HEK293T (cell line): ENCODE measurements at regions not wholly inside any gene's neighbourhood (a gene's known extent, or its start where the extent isn't known, plus 50 kb on each side); places are given as distances from the start of the nearest gene placed in this dataset.

Experiments
- CTCF ChIA-PET: fragments of 350-600 bp; formaldehyde crosslinking; extraction: SDS; loops from one replicate; lab custom pipeline; 2021; ENCODE audit warnings: antibody characterized with exemption, inconsistent platforms; lab: Yijun Ruan, JAX
- POLR2A ChIA-PET: fragments of 350-600 bp; formaldehyde crosslinking; extraction: SDS; loops from one replicate; lab custom pipeline; 2020; ENCODE audit warnings: antibody characterized with exemption, inconsistent platforms; lab: Yijun Ruan, JAX
- DNase-seq: peaks from one replicate; pipeline ENCODE4 v3.0.0; 2012; ENCODE audit warnings: mixed read lengths; ENCODE audit errors: extremely low spot score
- ARNT ChIP-seq: fragments of 450-650 bp; IDR thresholded peaks from 2 replicates; pipeline ENCODE4 v1.6.1; 2017; ENCODE audit warnings: mild to moderate bottlenecking
- BHLHE40 ChIP-seq: fragments of 450-650 bp; IDR thresholded peaks from 2 replicates; pipeline ENCODE4 v1.6.1; 2016; ENCODE audit warnings: mild to moderate bottlenecking, moderate library complexity, borderline replicate concordance
- CTBP1 ChIP-seq: fragments of 450-650 bp; IDR thresholded peaks from 2 replicates; pipeline ENCODE4 v1.6.1; 2016; ENCODE audit warnings: borderline replicate concordance
- ELF4 ChIP-seq: fragments of 450-650 bp; IDR thresholded peaks from 2 replicates; pipeline ENCODE4 v1.6.1; 2017; ENCODE audit warnings: antibody characterized with exemption
- FOXA1 ChIP-seq: fragments of 450-650 bp; IDR thresholded peaks from 2 replicates; pipeline ENCODE4 v1.6.1; 2016; ENCODE audit warnings: mild to moderate bottlenecking
- FOXK2 ChIP-seq: fragments of 450-650 bp; IDR thresholded peaks from 2 replicates; pipeline ENCODE4 v1.6.1; 2016; ENCODE audit warnings: mild to moderate bottlenecking
- FOXM1 ChIP-seq: fragments of 450-650 bp; IDR thresholded peaks from 2 replicates; pipeline ENCODE4 v1.6.1; 2017; ENCODE audit warnings: mild to moderate bottlenecking, borderline replicate concordance
- HDGF ChIP-seq: fragments of 450-650 bp; IDR thresholded peaks from 2 replicates; pipeline ENCODE4 v1.6.1; 2017; ENCODE audit warnings: antibody characterized with exemption, borderline replicate concordance
- L3MBTL2 ChIP-seq: fragments of 450-650 bp; conservative IDR thresholded peaks from 2 replicates; pipeline ENCODE4 v1.6.1; 2016; ENCODE audit warnings: mild to moderate bottlenecking
- LEF1 ChIP-seq: fragments of 450-650 bp; IDR thresholded peaks from 2 replicates; pipeline ENCODE4 v1.6.1; 2017; ENCODE audit warnings: mild to moderate bottlenecking, borderline replicate concordance
- NFRKB ChIP-seq: fragments of 450-650 bp; IDR thresholded peaks from 2 replicates; pipeline ENCODE4 v1.6.1; 2016; ENCODE audit warnings: mild to moderate bottlenecking, moderate library complexity
- PKNOX1 ChIP-seq: fragments of 450-650 bp; IDR thresholded peaks from 2 replicates; pipeline ENCODE4 v1.6.1; 2016
- SP1 ChIP-seq: fragments of 450-650 bp; IDR thresholded peaks from 2 replicates; pipeline ENCODE4 v1.6.1; 2017
- SUZ12 ChIP-seq: fragments of 450-650 bp; IDR thresholded peaks from 2 replicates; pipeline ENCODE4 v1.6.1; 2016; ENCODE audit warnings: mild to moderate bottlenecking
- TARDBP ChIP-seq: fragments of 450-650 bp; IDR thresholded peaks from 2 replicates; pipeline ENCODE4 v1.6.1; 2016
- ZNF384 ChIP-seq: fragments of 450-650 bp; IDR thresholded peaks from 2 replicates; pipeline ENCODE4 v1.6.1; 2016

GRCh38 chr20:40192529-40192928, 496.5 kb downstream of the MAFB start:
- CTCF ChIA-PET, result no interaction called here
- no peak for TF ChIP-seq FOXA1
- POLR2A ChIA-PET, result no interaction called here
- DNase-seq, result no peak

- POLR2A ChIA-PET, result no interaction called here
- CTCF ChIA-PET, result no interaction called here
- TF ChIP-seq ZNF384, result no peak
- no peak for TF ChIP-seq NFRKB
- no peak for TF ChIP-seq L3MBTL2
- TF ChIP-seq PKNOX1, result no peak
- TF ChIP-seq FOXA1, result no peak
- no peak for TF ChIP-seq FOXM1
- TF ChIP-seq SP1, result no peak
- no peak for TF ChIP-seq FOXK2
- no peak for TF ChIP-seq HDGF
- TF ChIP-seq LEF1, result no peak
- no peak for TF ChIP-seq SUZ12
- TF ChIP-seq ARNT, result no peak
- TF ChIP-seq ELF4, result no peak
- TF ChIP-seq CTBP1, result no peak
- TF ChIP-seq TARDBP, result no peak
- TF ChIP-seq BHLHE40, result no peak
- no peak for DNase-seq
Measured at GRCh38 chr20:40192081-40192480, 497.0 kb downstream of the MAFB start.

GRCh38 chr20:40191573-40191972, 497.5 kb downstream of the MAFB start:
- TF ChIP-seq ARNT, result no peak
- no peak for DNase-seq
- CTCF ChIA-PET, result no interaction called here
- POLR2A ChIA-PET, result no interaction called here

- DNase-seq, result no peak
- POLR2A ChIA-PET, result no interaction called here
- TF ChIP-seq LEF1, result no peak
- no peak for TF ChIP-seq FOXM1
- TF ChIP-seq ELF4, result no peak
- TF ChIP-seq PKNOX1, result no peak
- no peak for TF ChIP-seq SUZ12
- no peak for TF ChIP-seq CTBP1
- no peak for TF ChIP-seq L3MBTL2
- TF ChIP-seq FOXA1, result no peak
- TF ChIP-seq NFRKB, result no peak
- TF ChIP-seq ZNF384, result no peak
- no peak for TF ChIP-seq BHLHE40
- TF ChIP-seq HDGF, result no peak
- no peak for TF ChIP-seq FOXK2
- no peak for TF ChIP-seq TARDBP
- no peak for TF ChIP-seq ARNT
- no peak for TF ChIP-seq SP1
- CTCF ChIA-PET, result no interaction called here
Measured at GRCh38 chr20:40189621-40190020, 499.4 kb downstream of the MAFB start.

- CTCF ChIA-PET, result no interaction called here
- POLR2A ChIA-PET, result no interaction called here
- TF ChIP-seq L3MBTL2, result no peak
- no peak for TF ChIP-seq FOXM1
- TF ChIP-seq ZNF384, result no peak
- no peak for TF ChIP-seq SP1
- no peak for TF ChIP-seq LEF1
- no peak for DNase-seq
Measured at GRCh38 chr20:40188319-40188718, 500.7 kb downstream of the MAFB start.

GRCh38 chr20:40186826-40187225, 502.2 kb downstream of the MAFB start:
- TF ChIP-seq HDGF (no peak), ELF4 (no peak), TARDBP (no peak), BHLHE40 (no peak), FOXK2 (no peak), ZNF384 (no peak)
- ChIA-PET POLR2A (no interaction called here), CTCF (no interaction called here)
- DNase-seq, result no peak

GRCh38 chr20:40181676-40182075, 507.4 kb downstream of the MAFB start:
- CTCF ChIA-PET, result no interaction called here
- POLR2A ChIA-PET, result no interaction called here
- TF ChIP-seq TARDBP (no peak), ELF4 (no peak), SP1 (no peak), L3MBTL2 (no peak), FOXA1 (no peak), LEF1 (no peak), NFRKB (no peak), ZNF384 (no peak), FOXK2 (no peak), HDGF (no peak), FOXM1 (no peak), CTBP1 (no peak), BHLHE40 (no peak), PKNOX1 (no peak)
- DNase-seq, result no peak
